GM23248 (cell line): ENCODE measurements at regions not wholly inside any gene's neighbourhood (a gene's known extent, or its start where the extent isn't known, plus 50 kb on each side); places are given as distances from the start of the nearest gene placed in this dataset.

Source experiments
- DNase-seq: peaks from one replicate; pipeline ENCODE4 v3.0.0-alpha.2; 2015
- H2AFZ ChIP-seq: fragments of 200-600 bp; sonication (generic); 2 replicates; pipeline ENCODE4 v1.6.1; 2016; ENCODE audit warnings: antibody characterized with exemption
- H3F3A ChIP-seq: fragments of 200-600 bp; sonication (generic); 2 replicates; pipeline ENCODE4 v1.6.1; 2016; ENCODE audit warnings: mild to moderate bottlenecking, antibody characterized with exemption, mixed run types; ENCODE audit not compliant: insufficient read depth
- H3K27ac ChIP-seq: fragments of 200-600 bp; sonication (generic); 2 replicates; pipeline ENCODE4 v1.5.1; 2016; ENCODE audit warnings: mild to moderate bottlenecking
- H3K27me3 ChIP-seq: fragments of 200-600 bp; sonication (generic); replicated peaks from 2 replicates; pipeline ENCODE4 v1.6.1; 2016; ENCODE audit warnings: mild to moderate bottlenecking; ENCODE audit not compliant: insufficient read depth
- H3K36me3 ChIP-seq: fragments of 200-600 bp; sonication (generic); 2 replicates; pipeline ENCODE4 v1.6.1; 2016; ENCODE audit warnings: low read depth, mild to moderate bottlenecking
- H3K4me1 ChIP-seq: fragments of 200-600 bp; sonication (generic); 2 replicates; pipeline ENCODE4 v1.6.1; 2016; ENCODE audit warnings: mild to moderate bottlenecking; ENCODE audit not compliant: insufficient read depth
- H3K4me2 ChIP-seq: fragments of 200-600 bp; sonication (generic); one replicate; pipeline ENCODE4 v1.6.1; 2016; ENCODE audit warnings: mild to moderate bottlenecking; ENCODE audit not compliant: unreplicated experiment
- H3K4me3 ChIP-seq: fragments of 200-600 bp; sonication (generic); 2 replicates; pipeline ENCODE4 v1.5.1; 2016; ENCODE audit warnings: mild to moderate bottlenecking
- H3K79me2 ChIP-seq: fragments of 200-600 bp; sonication (generic); 2 replicates; pipeline ENCODE4 v1.6.1; 2016; ENCODE audit warnings: mild to moderate bottlenecking; ENCODE audit not compliant: insufficient read depth
- H3K9ac ChIP-seq: fragments of 200-600 bp; sonication (generic); 2 replicates; pipeline ENCODE4 v1.6.1; 2016; ENCODE audit warnings: mild to moderate bottlenecking
- H3K9me2 ChIP-seq: fragments of 200-600 bp; sonication (generic); 2 replicates; pipeline ENCODE4 v1.6.1; 2016; ENCODE audit warnings: mixed run types, mild to moderate bottlenecking, moderate library complexity; ENCODE audit not compliant: insufficient read depth
- H3K9me3 ChIP-seq: fragments of 200-600 bp; sonication (generic); one replicate; pipeline ENCODE4 v1.6.1; 2017; ENCODE audit warnings: low read depth
- H4K20me1 ChIP-seq: fragments of 200-600 bp; sonication (generic); 2 replicates; pipeline ENCODE4 v1.6.0; 2016; ENCODE audit not compliant: insufficient read depth
- EZH2 ChIP-seq: fragments of 200-600 bp; sonication (generic); IDR thresholded peaks from 2 replicates; pipeline ENCODE4 v1.6.1; 2018; ENCODE audit warnings: antibody characterized with exemption, mild to moderate bottlenecking; ENCODE audit not compliant: insufficient read depth, poor library complexity, severe bottlenecking
- EZH2phosphoT487 ChIP-seq: fragments of 200-600 bp; sonication (generic); IDR thresholded peaks from 2 replicates; pipeline ENCODE4 v1.6.1; 2018; ENCODE audit warnings: antibody characterized with exemption, moderate library complexity, mild to moderate bottlenecking, low read depth; ENCODE audit not compliant: insufficient read depth
- WGBS, 2 experiments: methylation state at CpG; one replicate each; pipeline ENCODE4 v1.1.6; 2015 to 2017; ENCODE audit warnings: low lambda C conversion rate in 2 of 2, low coverage in 1 of 2; ENCODE audit errors: missing lambda C conversion rate in 2 of 2; 5-methylcytosine and 5-hydroxymethylcytosine counted together
- in situ Hi-C: fragments of 300-500 bp; cut with MboI; formaldehyde crosslinking; loops from 2 replicates; pipeline ENCODE4 v1.15.0; 2020

GRCh38 chr1:59055908-59056719, 240.8 kb upstream of the FGGY start:
- H3K4me2 ChIP-seq: no peak overlapping the region
- 40 to 46% methylated on average over 7 of the region's 7 CpGs for WGBS, 2 experiments
- H3K27ac ChIP-seq: no peak overlapping the region

GRCh38 chr1:59057211-59057694, 239.6 kb upstream of the FGGY start:
- peak overlapping the region; percentile 70 for H3K4me2 ChIP-seq
- H3K27me3 ChIP-seq: no peaks in the 10 kb centered on the region
- H3K9me2 ChIP-seq: no peaks in the 10 kb centered on the region
- no peaks in the 10 kb centered on the region for H4K20me1 ChIP-seq
- H3K9ac ChIP-seq: peak overlapping the region; percentile 72
- peaks cover 24% of the 10 kb centered on the region for H3K4me1 ChIP-seq
- peak overlapping the region; percentile 13; the same call in 1 of the 2 replicates for H2AFZ ChIP-seq
- H3K27ac ChIP-seq: peak overlapping the region; percentile 79
- in situ Hi-C loops: no loop called here
- peak; percentile 99 for DNase-seq
- H3K9me3 ChIP-seq: no peaks in the 10 kb centered on the region
- 1 to 3% methylated on average over 6 of the region's 6 CpGs for WGBS, 2 experiments
- no peaks in the 10 kb centered on the region for H3K36me3 ChIP-seq
- H3K79me2 ChIP-seq: no peaks in the 10 kb centered on the region
- peak overlapping the region; percentile 45 for H3K4me3 ChIP-seq
- TF ChIP-seq EZH2: no peak
- TF ChIP-seq EZH2phosphoT487: no peak
- H3F3A ChIP-seq: peaks cover 2% of the 10 kb centered on the region; the same call in 1 of the 2 replicates

More at GRCh38 chr1:59055908-59056719, 240.8 kb upstream of the FGGY start:
- Histone ChIP-seq H3F3A (no peaks in the 10 kb centered on the region), H3K79me2 (no peaks in the 10 kb centered on the region), H3K4me1 (peaks cover 23% of the 10 kb centered on the region), H3K9me2 (no peaks in the 10 kb centered on the region), H3K9me3 (no peaks in the 10 kb centered on the region), H4K20me1 (no peaks in the 10 kb centered on the region), H3K36me3 (no peaks in the 10 kb centered on the region), H3K4me3 (no peak overlapping the region), H2AFZ (no peak overlapping the region), H3K9ac (peak overlapping the region; percentile 72), H3K27me3 (no peaks in the 10 kb centered on the region)
- in situ Hi-C loops: no loop called here
- TF ChIP-seq EZH2phosphoT487: no peak
- TF ChIP-seq EZH2: no peak
- DNase-seq: peak; percentile 68

- Histone ChIP-seq H2AFZ (0 out of 2 replicates have a peak overlapping the region, but pooled peaks have one; percentile 24), H3K79me2 (no peaks in the 10 kb centered on the region), H3K36me3 (no peaks in the 10 kb centered on the region), H3K27ac (peak overlapping the region; percentile 63), H3K27me3 (no peaks in the 10 kb centered on the region), H3K9me2 (no peaks in the 10 kb centered on the region), H3K4me1 (peaks cover 27% of the 10 kb centered on the region), H4K20me1 (no peaks in the 10 kb centered on the region), H3K4me3 (no peak overlapping the region), H3K4me2 (peak overlapping the region; percentile 46), H3K9ac (peak overlapping the region; percentile 65), H3K9me3 (no peaks in the 10 kb centered on the region), H3F3A (peaks cover 6% of the 10 kb centered on the region; the same call in 1 of the 2 replicates)
- in situ Hi-C loops: no loop called here
- DNase-seq: peak; percentile 40
- no peak for TF ChIP-seq EZH2
- TF ChIP-seq EZH2phosphoT487: no peak
- WGBS, 2 experiments: 78 to 79% methylated on average over 3 of the region's 3 CpGs
Measured at GRCh38 chr1:59057796-59058195, 239.1 kb upstream of the FGGY start.

GRCh38 chr1:59058665-59059439, 238.0 kb upstream of the FGGY start:
- no peak for TF ChIP-seq EZH2
- no peak for TF ChIP-seq EZH2phosphoT487
- WGBS, 2 experiments: 62% methylated on average over 5 of the region's 5 CpGs
- peaks cover 6% of the 10 kb centered on the region; the same call in 1 of the 2 replicates for H3F3A ChIP-seq
- H3K9me2 ChIP-seq: no peaks in the 10 kb centered on the region
- H3K9ac ChIP-seq: no peak overlapping the region; the same call in 1 of the 2 replicates
- H3K4me3 ChIP-seq: no peak overlapping the region
- H3K4me2 ChIP-seq: no peak overlapping the region
- H3K9me3 ChIP-seq: no peaks in the 10 kb centered on the region
- peaks cover 27% of the 10 kb centered on the region for H3K4me1 ChIP-seq
- peak; percentile 34 for DNase-seq
- in situ Hi-C loops: no loop called here
- H3K79me2 ChIP-seq: no peaks in the 10 kb centered on the region
- H2AFZ ChIP-seq: peak overlapping the region; percentile 24; the same call in 1 of the 2 replicates
- no peaks in the 10 kb centered on the region for H4K20me1 ChIP-seq
- H3K36me3 ChIP-seq: no peaks in the 10 kb centered on the region
- no peaks in the 10 kb centered on the region for H3K27me3 ChIP-seq
- no peak overlapping the region; the same call in 1 of the 2 replicates for H3K27ac ChIP-seq
